Upper lobe of left lung (tissue), 4 donors: ENCODE measurements at regions not wholly inside any gene's neighbourhood (a gene's known extent, or its start where the extent isn't known, plus 50 kb on each side); places are given as distances from the start of the nearest gene placed in this dataset.

Experiments
- EP300 ChIP-seq, 4 donors: sonication (generic); formaldehyde crosslinking; IDR thresholded peaks; one replicate each; pipeline ENCODE4 v1.5.1; 2017; ENCODE audit warnings: antibody characterized with exemption in 4 of 4, control low read depth in 2 of 4
- POLR2A ChIP-seq, 4 donors: fragments of 450-650 bp; IDR thresholded peaks; one replicate each; pipeline ENCODE4 v1.5.1; 2016 to 2017; ENCODE audit warnings: antibody characterized with exemption in 4 of 4, mild to moderate bottlenecking in 2 of 4
- POLR2AphosphoS5 ChIP-seq, 2 donors: sonication (generic); formaldehyde crosslinking; IDR thresholded peaks; one replicate each; pipeline ENCODE4 v1.5.1; 2017; ENCODE audit warnings: antibody characterized with exemption in 2 of 2
- TF ChIP-seq, protein P1 (sequence below), 6 experiments: fragments of 450-650 bp in 4 of 6; fragments of 200-600 bp in 2 of 6; sonication (generic) in 2 of 6; IDR thresholded peaks; one replicate each; pipeline ENCODE4 v1.5.1; 2016 to 2019; ENCODE audit warnings: antibody characterized with exemption in 6 of 6

DNA sequence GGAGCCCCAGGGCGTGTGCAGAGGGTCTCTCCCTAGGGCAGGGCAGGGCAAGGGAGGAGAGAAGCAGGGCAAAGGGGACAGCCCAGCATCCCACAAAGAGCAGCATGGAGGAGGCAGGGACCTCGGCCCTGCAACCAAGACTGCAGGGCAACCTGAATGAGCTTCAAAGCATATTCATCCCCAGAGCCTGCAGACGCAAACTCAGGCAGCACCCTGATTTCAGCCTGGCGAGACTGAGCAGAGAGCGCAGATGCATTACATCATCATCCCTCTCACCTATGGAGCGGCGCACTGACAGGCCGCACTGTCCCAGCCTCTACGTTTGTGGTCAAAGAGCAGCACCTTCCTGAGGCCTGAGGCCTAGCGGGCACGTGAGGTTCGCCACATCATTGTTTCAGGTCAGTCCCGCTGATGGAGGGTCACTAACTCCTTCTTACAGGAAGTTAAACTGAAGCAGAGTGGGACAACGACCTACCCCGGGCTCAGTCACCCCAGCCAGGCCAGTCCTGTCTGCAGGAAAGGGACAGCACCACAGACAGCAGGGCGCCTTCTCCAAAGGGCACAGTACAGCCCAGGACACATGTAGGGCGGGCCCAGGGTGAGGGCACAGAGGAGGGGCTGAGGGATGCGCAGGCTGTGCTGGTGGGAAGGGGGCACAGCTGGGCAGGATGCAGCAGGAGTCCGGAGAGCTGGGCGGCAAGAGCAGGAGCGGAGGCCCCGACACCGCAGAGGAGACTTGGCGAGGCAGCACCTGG, 67.2 kb upstream of the RAB6C start:
- TF ChIP-seq, protein P1, sequence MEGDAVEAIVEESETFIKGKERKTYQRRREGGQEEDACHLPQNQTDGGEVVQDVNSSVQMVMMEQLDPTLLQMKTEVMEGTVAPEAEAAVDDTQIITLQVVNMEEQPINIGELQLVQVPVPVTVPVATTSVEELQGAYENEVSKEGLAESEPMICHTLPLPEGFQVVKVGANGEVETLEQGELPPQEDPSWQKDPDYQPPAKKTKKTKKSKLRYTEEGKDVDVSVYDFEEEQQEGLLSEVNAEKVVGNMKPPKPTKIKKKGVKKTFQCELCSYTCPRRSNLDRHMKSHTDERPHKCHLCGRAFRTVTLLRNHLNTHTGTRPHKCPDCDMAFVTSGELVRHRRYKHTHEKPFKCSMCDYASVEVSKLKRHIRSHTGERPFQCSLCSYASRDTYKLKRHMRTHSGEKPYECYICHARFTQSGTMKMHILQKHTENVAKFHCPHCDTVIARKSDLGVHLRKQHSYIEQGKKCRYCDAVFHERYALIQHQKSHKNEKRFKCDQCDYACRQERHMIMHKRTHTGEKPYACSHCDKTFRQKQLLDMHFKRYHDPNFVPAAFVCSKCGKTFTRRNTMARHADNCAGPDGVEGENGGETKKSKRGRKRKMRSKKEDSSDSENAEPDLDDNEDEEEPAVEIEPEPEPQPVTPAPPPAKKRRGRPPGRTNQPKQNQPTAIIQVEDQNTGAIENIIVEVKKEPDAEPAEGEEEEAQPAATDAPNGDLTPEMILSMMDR (IDR thresholded peaks at IDR 0.05) = no peak
- TF ChIP-seq POLR2A (IDR thresholded peaks at IDR 0.05) = no peak
- TF ChIP-seq POLR2AphosphoS5 (IDR thresholded peaks at IDR 0.05) = no peak
- TF ChIP-seq EP300 (IDR thresholded peaks at IDR 0.05) = no peak
